GM23248 (cell line): ENCODE measurements at regions not wholly inside any gene's neighbourhood (a gene's known extent, or its start where the extent isn't known, plus 50 kb on each side); places are given as distances from the start of the nearest gene placed in this dataset.

ENCODE experiments used
- EZH2 ChIP-seq: fragments of 200-600 bp; sonication (generic); IDR thresholded peaks from 2 replicates; pipeline ENCODE4 v1.6.1; 2018; ENCODE audit warnings: antibody characterized with exemption, mild to moderate bottlenecking; ENCODE audit not compliant: insufficient read depth, poor library complexity, severe bottlenecking
- EZH2phosphoT487 ChIP-seq: fragments of 200-600 bp; sonication (generic); IDR thresholded peaks from 2 replicates; pipeline ENCODE4 v1.6.1; 2018; ENCODE audit warnings: antibody characterized with exemption, moderate library complexity, mild to moderate bottlenecking, low read depth; ENCODE audit not compliant: insufficient read depth

- TF ChIP-seq EZH2 (no peak), EZH2phosphoT487 (no peak)
Measured at GRCh38 chr2:235324324-235324723, 169.5 kb upstream of the AGAP1 start.
